ENCODE measurements at regions not wholly inside any gene's neighbourhood (a gene's known extent, or its start where the extent isn't known, plus 50 kb on each side); places are given as distances from the start of the nearest gene placed in this dataset.

DNA sequence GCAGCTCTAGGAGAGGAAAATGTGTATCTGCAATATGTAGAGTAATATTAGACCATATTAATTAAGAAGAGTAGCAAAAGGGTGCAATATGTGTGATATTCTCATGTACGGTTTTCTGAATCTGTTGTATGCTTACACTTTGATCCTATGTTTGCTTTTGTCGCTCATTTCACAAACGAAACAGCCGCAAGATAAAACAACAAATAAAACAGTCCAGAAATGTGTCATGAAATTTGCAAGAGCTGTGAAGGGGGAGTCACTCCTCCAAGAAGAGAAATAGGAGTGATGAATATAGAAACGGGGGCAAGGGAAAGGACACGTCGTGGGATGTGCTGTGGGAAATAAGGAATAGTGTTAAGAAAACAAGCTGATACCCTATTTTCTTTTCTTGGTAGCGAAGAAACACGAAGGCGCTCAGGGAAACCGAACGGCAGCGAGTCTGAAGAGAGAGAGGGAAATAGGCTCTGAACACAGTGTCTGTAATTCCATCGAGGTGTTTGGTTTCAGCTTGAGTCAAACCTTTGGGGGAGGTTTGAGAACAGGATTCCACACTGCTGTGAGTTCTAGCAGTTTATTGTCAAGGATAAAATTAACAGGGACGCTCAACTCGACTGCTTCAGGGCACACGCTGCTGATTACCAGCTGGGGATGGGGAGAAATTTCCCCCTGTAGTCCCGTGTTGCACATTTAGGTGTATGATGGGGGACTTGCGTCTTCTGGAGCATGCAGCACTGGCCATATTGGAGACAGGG lies 595.6 kb upstream of the TENM3 start:
- RAD21 ChIA-PET (ENCODE audit: low non-redundant PET in 1 of 2, low total read pairs in 2 of 2, uncharacterized antibody in 2 of 2, unreplicated experiment in 2 of 2), result no interaction called here
- no peaks in the 10 kb centered on the region for H4K20me1 ChIP-seq (ENCODE audit: insufficient read depth)
- DNase-seq (ENCODE audit: low read depth, low spot score) (no peak), ATAC-seq (no peak)
- no peak overlapping the region for H3K9ac ChIP-seq (ENCODE audit: low read length)
- H3K4me1 ChIP-seq (ENCODE audit: control insufficient read depth in 1 of 2, insufficient read depth in 2 of 2, low read length in 2 of 2), result no peaks in the 10 kb centered on the region
- H3K4me3 ChIP-seq (replicated peaks in 1 of 2; ENCODE audit: low read depth in 1 of 2, low read length in 2 of 2), result no peak overlapping the region
- BruUV-seq (replicated peaks), result no TSS peak
- no peaks in the 10 kb centered on the region for H3K9me3 ChIP-seq (ENCODE audit: control insufficient read depth in 1 of 2, insufficient read depth in 1 of 2, low read depth in 1 of 2, low read length in 2 of 2)
- intact Hi-C loops (cut with micrococcal nuclease), result no loop called here
- POLR2A ChIA-PET, result no interaction called here
- H3K4me2 ChIP-seq (ENCODE audit: low read length), result no peak overlapping the region
- no peaks in the 10 kb centered on the region for H3K27me3 ChIP-seq (ENCODE audit: insufficient read depth, low read length)
- no peaks in the 10 kb centered on the region for H3K79me2 ChIP-seq (ENCODE audit: insufficient read depth, low read length)
- CTCF ChIA-PET, result no interaction called here
- TF ChIP-seq, protein P1, sequence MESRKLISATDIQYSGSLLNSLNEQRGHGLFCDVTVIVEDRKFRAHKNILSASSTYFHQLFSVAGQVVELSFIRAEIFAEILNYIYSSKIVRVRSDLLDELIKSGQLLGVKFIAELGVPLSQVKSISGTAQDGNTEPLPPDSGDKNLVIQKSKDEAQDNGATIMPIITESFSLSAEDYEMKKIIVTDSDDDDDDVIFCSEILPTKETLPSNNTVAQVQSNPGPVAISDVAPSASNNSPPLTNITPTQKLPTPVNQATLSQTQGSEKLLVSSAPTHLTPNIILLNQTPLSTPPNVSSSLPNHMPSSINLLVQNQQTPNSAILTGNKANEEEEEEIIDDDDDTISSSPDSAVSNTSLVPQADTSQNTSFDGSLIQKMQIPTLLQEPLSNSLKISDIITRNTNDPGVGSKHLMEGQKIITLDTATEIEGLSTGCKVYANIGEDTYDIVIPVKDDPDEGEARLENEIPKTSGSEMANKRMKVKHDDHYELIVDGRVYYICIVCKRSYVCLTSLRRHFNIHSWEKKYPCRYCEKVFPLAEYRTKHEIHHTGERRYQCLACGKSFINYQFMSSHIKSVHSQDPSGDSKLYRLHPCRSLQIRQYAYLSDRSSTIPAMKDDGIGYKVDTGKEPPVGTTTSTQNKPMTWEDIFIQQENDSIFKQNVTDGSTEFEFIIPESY (IDR thresholded peaks at IDR 0.05; ENCODE audit: extremely low read depth, insufficient replicate concordance, low read length), result no peak
- H2AFZ ChIP-seq (ENCODE audit: low read depth, low read length, poor library complexity, severe bottlenecking), result no peak overlapping the region
- H3K9me2 ChIP-seq (ENCODE audit: insufficient read depth), result no peaks in the 10 kb centered on the region
- no peaks in the 10 kb centered on the region for H3K36me3 ChIP-seq (ENCODE audit: control insufficient read depth in 1 of 2, insufficient read depth in 2 of 2, low read length in 2 of 2)
- H3K27ac ChIP-seq (ENCODE audit: low read depth, low read length), result no peak overlapping the region

DNA sequence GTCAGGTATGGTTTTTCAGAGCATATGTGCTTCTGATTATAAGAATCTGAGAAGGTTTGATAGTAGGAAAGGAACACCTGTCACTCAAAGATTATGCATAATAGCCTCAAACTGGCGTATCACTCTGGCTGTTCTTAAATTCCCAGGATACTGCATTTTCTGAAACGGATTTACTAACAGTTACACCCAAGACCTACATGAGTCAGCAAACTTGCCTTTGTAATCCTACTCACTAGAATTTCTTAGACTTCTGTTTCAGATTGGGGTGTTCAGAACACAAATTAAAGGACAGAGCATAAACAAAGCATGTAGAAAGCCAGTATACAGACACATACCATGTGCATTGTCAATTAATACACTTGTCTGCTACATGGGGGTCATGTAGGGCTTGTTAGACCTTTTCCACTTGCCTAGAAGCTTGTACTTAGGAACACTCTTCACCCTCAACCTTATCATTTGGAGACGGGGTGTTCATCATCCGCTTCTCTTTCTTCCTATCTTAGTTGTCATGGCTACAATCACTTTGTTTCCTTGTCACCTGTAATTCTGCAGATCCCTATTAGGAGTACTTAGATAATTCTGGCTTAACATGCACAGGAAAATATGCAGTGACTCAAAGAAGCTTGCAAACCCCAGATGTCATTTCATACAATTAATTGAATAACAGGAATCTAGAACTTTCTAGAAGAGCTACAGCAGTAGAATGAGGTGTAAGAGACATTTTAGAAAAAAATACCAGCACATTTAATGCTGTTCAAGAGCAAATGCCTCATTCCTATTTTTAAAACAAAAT lies 593.0 kb upstream of the TENM3 start:
- no peaks in the 10 kb centered on the region for H3K4me1 ChIP-seq (ENCODE audit: control insufficient read depth in 1 of 2, insufficient read depth in 2 of 2, low read length in 2 of 2)
- CTCF ChIA-PET, result no interaction called here
- no peak overlapping the region for H3K27ac ChIP-seq (ENCODE audit: low read depth, low read length)
- H3K36me3 ChIP-seq (ENCODE audit: control insufficient read depth in 1 of 2, insufficient read depth in 2 of 2, low read length in 2 of 2), result no peaks in the 10 kb centered on the region
- intact Hi-C loops (cut with micrococcal nuclease), result no loop called here
- ATAC-seq (no peak), DNase-seq (ENCODE audit: low read depth, low spot score) (no peak)
- no peak overlapping the region for H3K9ac ChIP-seq (ENCODE audit: low read length)
- no peaks in the 10 kb centered on the region for H3K9me2 ChIP-seq (ENCODE audit: insufficient read depth)
- no peaks in the 10 kb centered on the region for H3K9me3 ChIP-seq (ENCODE audit: control insufficient read depth in 1 of 2, insufficient read depth in 1 of 2, low read depth in 1 of 2, low read length in 2 of 2)
- no peak overlapping the region for H2AFZ ChIP-seq (ENCODE audit: low read depth, low read length, poor library complexity, severe bottlenecking)
- BruUV-seq (replicated peaks), result no TSS peak
- TF ChIP-seq JUND (IDR thresholded peaks at IDR 0.05), result no peak
- H3K4me2 ChIP-seq (ENCODE audit: low read length), result no peak overlapping the region
- no peaks in the 10 kb centered on the region; the same call in 1 of the 2 replicates for H3K27me3 ChIP-seq (ENCODE audit: insufficient read depth, low read length)
- H3K4me3 ChIP-seq (replicated peaks in 1 of 2; ENCODE audit: low read depth in 1 of 2, low read length in 2 of 2), result no peak overlapping the region
- H3K79me2 ChIP-seq (ENCODE audit: insufficient read depth, low read length), result no peaks in the 10 kb centered on the region
- H4K20me1 ChIP-seq (ENCODE audit: insufficient read depth), result no peaks in the 10 kb centered on the region
- RAD21 ChIA-PET (ENCODE audit: low non-redundant PET in 1 of 2, low total read pairs in 2 of 2, uncharacterized antibody in 2 of 2, unreplicated experiment in 2 of 2), result no interaction called here
- POLR2A ChIA-PET, result no interaction called here

Measured in HCT116 (cell line).